ENCODE measurements at regions not wholly inside any gene's neighbourhood (a gene's known extent, or its start where the extent isn't known, plus 50 kb on each side); places are given as distances from the start of the nearest gene placed in this dataset.

- TF ChIP-seq TARDBP (IDR thresholded peaks at IDR 0.05), result no peak
- no peak for TF ChIP-seq SUZ12 (IDR thresholded peaks at IDR 0.05)
- no peak for TF ChIP-seq BHLHE40 (IDR thresholded peaks at IDR 0.05; ENCODE audit: borderline replicate concordance)
- TF ChIP-seq SP1 (IDR thresholded peaks at IDR 0.05), result no peak
- TF ChIP-seq ELF4 (IDR thresholded peaks at IDR 0.05), result no peak
- no peak for TF ChIP-seq FOXK2 (IDR thresholded peaks at IDR 0.05)
Measured at GRCh38 chr11:7175007-7175406, 76.7 kb upstream of the SYT9 start.

Data from HEK293T (cell line).